ENCODE measurements at regions not wholly inside any gene's neighbourhood (a gene's known extent, or its start where the extent isn't known, plus 50 kb on each side); places are given as distances from the start of the nearest gene placed in this dataset.

DNA sequence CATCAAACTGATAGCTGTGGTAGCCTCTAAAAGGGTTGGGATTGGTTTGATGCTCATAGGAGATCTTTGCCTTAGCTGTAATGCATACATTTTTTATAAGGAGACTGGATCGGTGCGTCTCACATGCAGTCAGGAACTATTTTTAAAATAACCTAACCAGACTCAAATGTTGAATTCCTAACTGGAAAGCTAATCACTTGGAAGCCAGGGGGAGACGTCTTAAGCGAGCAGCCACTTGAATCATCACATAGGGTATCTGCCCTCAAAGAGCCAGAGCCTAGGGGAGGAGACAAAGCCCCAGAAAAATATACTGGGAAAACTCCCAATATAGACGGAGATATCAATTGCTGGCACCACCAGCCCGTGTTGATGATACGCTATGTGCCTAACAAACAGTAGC is 61.7 kb upstream of the PUM1 start:
- peak; percentile 70 for DNase-seq

DNA sequence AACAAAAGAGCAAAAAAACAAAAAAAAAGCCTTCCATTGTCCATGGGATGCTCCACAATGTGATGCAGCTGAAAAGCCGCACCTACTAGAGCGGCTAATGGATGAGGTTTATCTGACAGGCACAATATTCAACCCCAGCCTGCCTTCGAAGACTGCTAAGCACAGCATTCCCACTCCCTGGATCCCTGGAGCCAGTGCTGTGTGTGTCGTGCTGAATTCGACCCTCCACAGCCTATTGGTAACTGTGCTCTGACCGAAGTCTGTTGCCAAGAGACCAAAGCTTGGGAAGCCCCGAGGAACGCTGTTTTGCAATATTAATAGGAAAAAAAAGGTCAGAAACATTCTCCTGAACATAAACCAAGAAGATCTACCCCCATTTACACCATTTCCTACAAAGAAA is 57.2 kb upstream of the PUM1 start:
- DNase-seq, result no peak

DNA sequence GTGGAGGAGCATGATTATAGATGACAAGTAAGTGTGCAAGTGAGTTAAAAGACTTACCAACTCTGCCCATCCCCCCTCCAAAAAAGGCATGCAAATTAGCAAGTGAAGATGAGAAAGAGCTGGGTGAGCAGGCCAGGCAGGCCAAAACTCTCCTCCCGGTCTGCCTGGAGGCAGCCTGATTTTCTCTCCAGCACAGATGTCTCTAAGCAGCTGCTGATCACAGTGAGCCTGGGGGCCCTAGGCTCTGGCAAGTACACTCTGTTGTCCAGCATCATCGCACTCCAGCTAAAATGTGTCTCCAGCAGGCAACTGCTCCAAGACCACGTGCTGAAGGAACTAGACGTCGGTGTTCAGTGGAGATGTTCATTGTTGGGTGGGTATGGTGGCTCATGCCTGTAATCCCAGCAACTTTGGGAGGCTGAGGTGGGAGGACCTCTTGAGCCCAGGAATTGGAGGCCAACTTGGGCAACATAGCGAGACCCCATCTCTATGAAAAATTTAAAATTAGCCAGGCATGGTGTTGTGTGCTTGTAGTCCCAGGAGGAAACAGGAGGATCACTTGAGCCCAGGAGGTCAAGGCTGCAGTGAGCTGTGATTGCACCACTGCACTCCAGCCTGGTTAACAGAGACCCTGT is 56.7 kb upstream of the PUM1 start:
- DNase-seq, result no peak

DNA sequence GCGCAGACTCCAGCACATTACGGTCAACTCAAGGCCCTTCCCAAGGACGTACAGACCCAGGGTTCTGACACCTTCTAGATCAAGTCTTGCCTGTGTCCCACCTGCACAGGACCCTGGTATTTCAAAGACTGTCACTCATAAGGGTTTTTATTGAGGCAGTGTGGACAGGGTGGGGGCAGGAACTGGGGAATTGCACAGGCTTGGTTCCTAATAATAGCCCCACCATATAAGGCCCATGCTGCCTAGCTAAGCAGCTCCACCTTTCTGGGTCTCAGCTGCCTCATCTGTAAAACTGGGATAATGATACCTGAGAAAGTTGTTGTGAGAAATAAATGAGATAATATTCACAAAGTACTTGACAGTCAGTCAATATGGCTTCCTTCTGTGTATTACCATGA is 55.3 kb upstream of the PUM1 start:
- no peak for DNase-seq

DNA sequence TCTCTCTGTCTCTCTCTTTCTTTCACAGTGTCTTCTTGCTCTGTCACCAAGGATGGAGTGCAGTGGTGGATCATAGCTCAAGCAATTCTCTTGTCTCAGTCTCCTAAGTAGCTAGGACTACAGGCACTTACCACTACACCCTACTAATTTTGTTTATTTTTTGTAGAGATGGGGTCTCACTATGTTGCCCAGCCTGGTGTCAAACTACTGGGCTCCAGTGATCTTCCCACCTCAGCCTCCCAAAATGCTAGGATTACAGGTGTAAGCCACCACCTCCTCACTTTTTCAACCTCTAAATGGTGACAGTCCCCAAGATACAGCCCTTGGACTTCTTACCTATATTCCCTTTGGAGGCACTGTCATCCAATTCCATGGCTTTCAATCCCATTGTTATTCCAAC is 50.5 kb upstream of the PUM1 start:
- no peak for DNase-seq

Measured in fibroblast of skin of right quadriceps (primary cell).